ENCODE measurements at regions not wholly inside any gene's neighbourhood (a gene's known extent, or its start where the extent isn't known, plus 50 kb on each side); places are given as distances from the start of the nearest gene placed in this dataset.

GRCh38 chr18:10114717-10115463 is 201.1 kb downstream of the VAPA start:
- no peak overlapping the region for H3K27ac ChIP-seq (ENCODE audit: low read depth in 1 of 2, low read length in 1 of 2)
- H3K36me3 ChIP-seq (ENCODE audit: control insufficient read depth in 4 of 4, insufficient read depth in 4 of 4, low read length in 4 of 4): no peaks in the 10 kb centered on the region
- ATAC-seq (ENCODE audit: insufficient read depth, low FRiP score) (no peak), DNase-seq (no peak)
- 68 to 79% methylated on average over 6 of the region's 6 CpGs for WGBS, 2 donors
- no peak for TF ChIP-seq CTCF (IDR thresholded peaks at IDR 0.05; ENCODE audit: control extremely low read depth, extremely low read depth)
- no peaks in the 10 kb centered on the region for H3K27me3 ChIP-seq (ENCODE audit: control insufficient read depth in 3 of 3, insufficient read depth in 3 of 3, low read length in 2 of 3)
- no peak overlapping the region for H3K4me3 ChIP-seq
- peaks cover 0 to 5% (median under 1%) of the 10 kb centered on the region in 4 donors for H3K9me3 ChIP-seq (ENCODE audit: control insufficient read depth in 4 of 4, insufficient read depth in 3 of 4, low read length in 3 of 4)
- no peak overlapping the region for H3K9ac ChIP-seq (ENCODE audit: insufficient read depth in 1 of 2, low read length in 2 of 2)
- H3K4me1 ChIP-seq (ENCODE audit: control insufficient read depth in 5 of 5, insufficient read depth in 5 of 5, low read length in 5 of 5): peaks cover 0 to 35% (median 7%) of the 10 kb centered on the region in 5 donors

- no peak for TF ChIP-seq CTCF (IDR thresholded peaks at IDR 0.05; ENCODE audit: control extremely low read depth, extremely low read depth)
- H3K27me3 ChIP-seq (ENCODE audit: control insufficient read depth in 3 of 3, insufficient read depth in 3 of 3, low read length in 2 of 3): no peaks in the 10 kb centered on the region
These were observed 202.8 kb downstream of the VAPA start for GRCh38 chr18:10116574-10116973.

GRCh38 chr18:10119528-10119927 is 205.7 kb downstream of the VAPA start:
- DNase-seq (no peak), ATAC-seq (ENCODE audit: insufficient read depth, low FRiP score) (no peak)
- H3K4me3 ChIP-seq: no peak overlapping the region
- no peak for TF ChIP-seq CTCF (IDR thresholded peaks at IDR 0.05; ENCODE audit: control extremely low read depth, extremely low read depth)
- H3K9me3 ChIP-seq (ENCODE audit: control insufficient read depth in 4 of 4, insufficient read depth in 3 of 4, low read length in 3 of 4): peaks cover 0 to 5% (median under 1%) of the 10 kb centered on the region in 4 donors
- 99 to 100% methylated on average over 1 of the region's 1 CpG for WGBS, 2 donors
- peaks cover 4 to 38% (median 5%) of the 10 kb centered on the region in 5 donors for H3K4me1 ChIP-seq (ENCODE audit: control insufficient read depth in 5 of 5, insufficient read depth in 5 of 5, low read length in 5 of 5)
- H3K9ac ChIP-seq (ENCODE audit: insufficient read depth in 1 of 2, low read length in 2 of 2): no peak overlapping the region
- no peaks in the 10 kb centered on the region for H3K36me3 ChIP-seq (ENCODE audit: control insufficient read depth in 4 of 4, insufficient read depth in 4 of 4, low read length in 4 of 4)
- H3K27ac ChIP-seq (ENCODE audit: low read depth in 1 of 2, low read length in 1 of 2): no peak overlapping the region
- H3K27me3 ChIP-seq (ENCODE audit: control insufficient read depth in 3 of 3, insufficient read depth in 3 of 3, low read length in 2 of 3): no peaks in the 10 kb centered on the region

More at GRCh38 chr18:10116574-10116973, 202.8 kb downstream of the VAPA start:
- no peak overlapping the region for H3K27ac ChIP-seq (ENCODE audit: low read depth in 1 of 2, low read length in 1 of 2)
- peaks cover 0 to 45% (median 6%) of the 10 kb centered on the region in 5 donors for H3K4me1 ChIP-seq (ENCODE audit: control insufficient read depth in 5 of 5, insufficient read depth in 5 of 5, low read length in 5 of 5)
- no peak for DNase-seq
- 77 to 97% methylated on average over 3 of the region's 3 CpGs for WGBS, 2 donors
- no peak overlapping the region for H3K9ac ChIP-seq (ENCODE audit: insufficient read depth in 1 of 2, low read length in 2 of 2)
- H3K4me3 ChIP-seq: no peak overlapping the region
- no peak for ATAC-seq (ENCODE audit: insufficient read depth, low FRiP score)
- no peaks in the 10 kb centered on the region for H3K36me3 ChIP-seq (ENCODE audit: control insufficient read depth in 4 of 4, insufficient read depth in 4 of 4, low read length in 4 of 4)
- peaks cover 0 to 5% (median under 1%) of the 10 kb centered on the region in 4 donors for H3K9me3 ChIP-seq (ENCODE audit: control insufficient read depth in 4 of 4, insufficient read depth in 3 of 4, low read length in 3 of 4)
